Lung microvascular endothelial cell (primary cell): ENCODE measurements at regions not wholly inside any gene's neighbourhood (a gene's known extent, or its start where the extent isn't known, plus 50 kb on each side); places are given as distances from the start of the nearest gene placed in this dataset.
A peak's percentile ranks its signal among the peaks of the same experiment; 100 is the strongest.

Source experiments
- DNase-seq, 2 donors: peaks; one replicate each; pipeline versions ENCODE4 v3.0.0 to v3.0.0-alpha.2; 2010; ENCODE audit warnings: low read depth in 2 of 2

- no peak for DNase-seq
Observed at GRCh38 chr17:27973258-27974044, 69.0 kb upstream of the NLK start.

- no peak for DNase-seq
Observed at GRCh38 chr17:27974045-27974436, 68.4 kb upstream of the NLK start.

GRCh38 chr17:27974531-27975145 lies 67.8 kb upstream of the NLK start:
- no peak for DNase-seq

GRCh38 chr17:27975146-27976011 lies 67.1 kb upstream of the NLK start:
- peak in 1 of 2 donors; percentile 57 for DNase-seq

- DNase-seq: no peak
Observed at GRCh38 chr17:27976331-27976730, 66.1 kb upstream of the NLK start.

- no peak for DNase-seq
Observed at GRCh38 chr17:27977751-27978688, 64.5 kb upstream of the NLK start.

- DNase-seq: no peak
Observed at GRCh38 chr17:27978689-27979175, 63.7 kb upstream of the NLK start.

GRCh38 chr17:27980043-27980442 lies 62.4 kb upstream of the NLK start:
- peak; percentile 72 to 100 for DNase-seq

- no peak for DNase-seq
Observed at GRCh38 chr17:27981978-27982377, 60.5 kb upstream of the NLK start.

GRCh38 chr17:27982688-27983087 lies 59.8 kb upstream of the NLK start:
- no peak for DNase-seq

GRCh38 chr17:27983853-27984252 lies 58.6 kb upstream of the NLK start:
- DNase-seq: no peak

GRCh38 chr17:27984404-27984803 lies 58.1 kb upstream of the NLK start:
- DNase-seq: no peak

- DNase-seq: peak in 1 of 2 donors; percentile 36
Observed at GRCh38 chr17:27984816-27985215, 57.7 kb upstream of the NLK start.

GRCh38 chr17:27985306-27985705 lies 57.2 kb upstream of the NLK start:
- peak in 1 of 2 donors; percentile 67 for DNase-seq

- no peak for DNase-seq
Observed at GRCh38 chr17:27985736-27986399, 56.6 kb upstream of the NLK start.

GRCh38 chr17:27986805-27987684 lies 55.4 kb upstream of the NLK start:
- DNase-seq: peak; percentile 27 to 57

- DNase-seq: peak in 1 of 2 donors; percentile 60
Observed at GRCh38 chr17:27989046-27989445, 53.4 kb upstream of the NLK start.

- DNase-seq: no peak
Observed at GRCh38 chr17:27990100-27990499, 52.4 kb upstream of the NLK start.

- DNase-seq: no peak
Observed at GRCh38 chr17:27990979-27991378, 51.5 kb upstream of the NLK start.
